C4-2B (cell line): ENCODE measurements at regions not wholly inside any gene's neighbourhood (a gene's known extent, or its start where the extent isn't known, plus 50 kb on each side); places are given as distances from the start of the nearest gene placed in this dataset.

ENCODE experiments used
- ZFX ChIP-seq: fragments of 450-650 bp; IDR thresholded peaks from 2 replicates; pipeline ENCODE4 v1.6.1; 2017
- TF ChIP-seq, protein P1 (sequence below): fragments of 450-650 bp; conservative IDR thresholded peaks from 2 replicates; pipeline ENCODE4 v1.5.1; 2017; ENCODE audit warnings: mild to moderate bottlenecking

DNA sequence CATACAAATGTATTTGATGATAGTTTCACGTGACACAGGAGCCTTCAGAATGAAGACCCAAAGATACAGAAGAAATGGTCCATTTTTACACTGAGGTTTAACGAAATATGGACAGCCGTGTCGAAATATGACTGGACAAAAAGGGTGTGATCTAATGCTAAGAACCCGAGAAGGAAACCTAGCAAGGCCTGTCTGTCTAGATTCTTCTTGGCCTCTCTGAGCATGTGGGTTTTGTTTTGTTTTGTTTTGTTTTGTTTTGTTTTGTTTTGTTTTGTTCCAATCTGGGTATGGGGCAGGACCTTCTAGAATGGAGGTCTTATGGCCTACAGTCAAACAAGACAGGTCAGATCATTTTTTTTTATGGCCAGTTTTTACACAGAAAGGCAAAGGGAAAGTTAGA, 242.7 kb upstream of the STT3B start:
- TF ChIP-seq, protein P1, sequence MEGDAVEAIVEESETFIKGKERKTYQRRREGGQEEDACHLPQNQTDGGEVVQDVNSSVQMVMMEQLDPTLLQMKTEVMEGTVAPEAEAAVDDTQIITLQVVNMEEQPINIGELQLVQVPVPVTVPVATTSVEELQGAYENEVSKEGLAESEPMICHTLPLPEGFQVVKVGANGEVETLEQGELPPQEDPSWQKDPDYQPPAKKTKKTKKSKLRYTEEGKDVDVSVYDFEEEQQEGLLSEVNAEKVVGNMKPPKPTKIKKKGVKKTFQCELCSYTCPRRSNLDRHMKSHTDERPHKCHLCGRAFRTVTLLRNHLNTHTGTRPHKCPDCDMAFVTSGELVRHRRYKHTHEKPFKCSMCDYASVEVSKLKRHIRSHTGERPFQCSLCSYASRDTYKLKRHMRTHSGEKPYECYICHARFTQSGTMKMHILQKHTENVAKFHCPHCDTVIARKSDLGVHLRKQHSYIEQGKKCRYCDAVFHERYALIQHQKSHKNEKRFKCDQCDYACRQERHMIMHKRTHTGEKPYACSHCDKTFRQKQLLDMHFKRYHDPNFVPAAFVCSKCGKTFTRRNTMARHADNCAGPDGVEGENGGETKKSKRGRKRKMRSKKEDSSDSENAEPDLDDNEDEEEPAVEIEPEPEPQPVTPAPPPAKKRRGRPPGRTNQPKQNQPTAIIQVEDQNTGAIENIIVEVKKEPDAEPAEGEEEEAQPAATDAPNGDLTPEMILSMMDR: no peak
- TF ChIP-seq ZFX: no peak
